ENCODE measurements at regions not wholly inside any gene's neighbourhood (a gene's known extent, or its start where the extent isn't known, plus 50 kb on each side); places are given as distances from the start of the nearest gene placed in this dataset.
A peak's percentile ranks its signal among the peaks of the same experiment; 100 is the strongest.

DNA sequence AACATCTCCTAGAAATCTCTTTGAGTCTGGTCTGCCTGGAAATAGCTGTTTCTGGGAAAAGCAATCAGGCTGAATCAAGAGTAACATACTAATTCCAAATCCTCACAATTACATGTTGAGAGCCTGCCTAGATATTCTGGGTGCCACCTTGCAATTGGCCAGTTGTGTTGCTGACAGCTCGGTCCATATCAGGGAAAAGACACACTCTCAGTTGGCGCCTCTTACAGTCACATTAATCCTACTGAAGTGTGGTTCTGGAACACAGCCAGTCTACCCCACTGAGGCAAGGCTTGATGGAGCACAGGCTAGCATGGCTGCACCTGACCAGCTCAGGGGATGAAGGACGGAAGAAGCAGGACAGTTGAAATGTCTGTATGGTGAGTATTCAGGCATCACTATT, 121.4 kb upstream of the TAB2 start:
- intact Hi-C loops (cut with DNase I) = no loop called here
- DNase-seq = no peak
- H3K4me3 ChIP-seq = no peak overlapping the region
- no peaks in the 10 kb centered on the region for H3K4me1 ChIP-seq (replicated peaks in 1 of 2)
- no peak overlapping the region for H3K27ac ChIP-seq
- no peaks in the 10 kb centered on the region for H3K36me3 ChIP-seq (replicated peaks in 1 of 2)
- no peaks in the 10 kb centered on the region for H3K9me3 ChIP-seq (replicated peaks in 1 of 3)
- no peaks in the 10 kb centered on the region for H3K27me3 ChIP-seq
- WGBS, 4 donors = 44 to 91% (median 88%) methylated on average over 1 to 3 of the region's 3 CpGs
- no peak for TF ChIP-seq POLR2A (IDR thresholded peaks at IDR 0.05)
- TF ChIP-seq, protein P1, sequence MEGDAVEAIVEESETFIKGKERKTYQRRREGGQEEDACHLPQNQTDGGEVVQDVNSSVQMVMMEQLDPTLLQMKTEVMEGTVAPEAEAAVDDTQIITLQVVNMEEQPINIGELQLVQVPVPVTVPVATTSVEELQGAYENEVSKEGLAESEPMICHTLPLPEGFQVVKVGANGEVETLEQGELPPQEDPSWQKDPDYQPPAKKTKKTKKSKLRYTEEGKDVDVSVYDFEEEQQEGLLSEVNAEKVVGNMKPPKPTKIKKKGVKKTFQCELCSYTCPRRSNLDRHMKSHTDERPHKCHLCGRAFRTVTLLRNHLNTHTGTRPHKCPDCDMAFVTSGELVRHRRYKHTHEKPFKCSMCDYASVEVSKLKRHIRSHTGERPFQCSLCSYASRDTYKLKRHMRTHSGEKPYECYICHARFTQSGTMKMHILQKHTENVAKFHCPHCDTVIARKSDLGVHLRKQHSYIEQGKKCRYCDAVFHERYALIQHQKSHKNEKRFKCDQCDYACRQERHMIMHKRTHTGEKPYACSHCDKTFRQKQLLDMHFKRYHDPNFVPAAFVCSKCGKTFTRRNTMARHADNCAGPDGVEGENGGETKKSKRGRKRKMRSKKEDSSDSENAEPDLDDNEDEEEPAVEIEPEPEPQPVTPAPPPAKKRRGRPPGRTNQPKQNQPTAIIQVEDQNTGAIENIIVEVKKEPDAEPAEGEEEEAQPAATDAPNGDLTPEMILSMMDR (IDR thresholded peaks at IDR 0.05) = no peak

DNA sequence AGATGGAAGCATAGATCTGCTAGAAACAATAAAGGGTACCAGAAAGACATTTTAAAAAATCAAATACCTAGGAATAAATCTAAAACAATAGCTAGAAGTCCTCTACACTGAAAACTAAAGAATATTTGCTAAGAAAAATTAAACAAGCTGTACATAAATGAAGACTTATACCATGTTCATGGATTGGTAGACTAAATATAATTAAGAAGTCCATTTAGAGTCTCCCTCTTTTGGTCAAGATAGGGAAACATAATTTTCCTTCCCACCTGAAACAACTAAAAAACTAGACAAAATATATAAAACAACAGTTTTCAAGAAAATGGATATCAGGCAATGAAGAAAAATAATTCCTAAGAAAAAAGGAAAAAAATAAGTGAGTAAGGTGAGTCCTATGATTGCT, 120.0 kb upstream of the TAB2 start:
- TF ChIP-seq, protein P1 (IDR thresholded peaks at IDR 0.05) = no peak
- no peak for TF ChIP-seq POLR2A (IDR thresholded peaks at IDR 0.05)
- Histone ChIP-seq H3K9me3 (replicated peaks in 1 of 3) (no peaks in the 10 kb centered on the region), H3K36me3 (replicated peaks in 1 of 2) (no peaks in the 10 kb centered on the region), H3K27me3 (no peaks in the 10 kb centered on the region), H3K27ac (no peak overlapping the region), H3K4me3 (no peak overlapping the region), H3K4me1 (replicated peaks in 1 of 2) (no peaks in the 10 kb centered on the region)
- intact Hi-C loops (cut with DNase I) = no loop called here
- DNase-seq = no peak

DNA sequence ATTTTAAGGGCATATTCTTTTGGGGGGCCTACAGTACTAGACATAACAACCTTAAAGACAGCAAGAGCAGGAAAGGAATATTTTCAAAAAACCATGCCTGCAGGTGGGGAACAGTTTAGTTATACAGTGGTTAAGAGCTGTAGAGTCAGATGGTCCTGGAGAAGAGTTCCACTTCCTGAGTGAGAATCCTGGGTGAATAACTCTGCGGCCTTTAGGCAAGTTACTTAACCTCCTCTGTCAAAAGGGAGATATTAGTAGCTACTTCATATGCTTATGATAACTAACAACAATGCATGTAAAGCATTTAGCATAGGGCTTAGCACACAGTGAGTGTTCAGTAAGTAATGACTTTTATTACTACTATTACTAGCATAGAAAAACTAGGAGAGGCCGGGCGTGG, 119.2 kb upstream of the TAB2 start:
- WGBS, 4 donors = 70 to 94% (median 87%) methylated on average over 3 of the region's 3 CpGs
- Histone ChIP-seq H3K36me3 (replicated peaks in 1 of 2) (no peaks in the 10 kb centered on the region), H3K27ac (no peak overlapping the region), H3K27me3 (no peaks in the 10 kb centered on the region), H3K4me1 (replicated peaks in 1 of 2) (no peaks in the 10 kb centered on the region), H3K4me3 (no peak overlapping the region), H3K9me3 (replicated peaks in 1 of 3) (no peaks in the 10 kb centered on the region)
- DNase-seq = no peak
- TF ChIP-seq POLR2A (IDR thresholded peaks at IDR 0.05) = no peak
- TF ChIP-seq, protein P1 (IDR thresholded peaks at IDR 0.05) = no peak
- intact Hi-C loops (cut with DNase I) = no loop called here

DNA sequence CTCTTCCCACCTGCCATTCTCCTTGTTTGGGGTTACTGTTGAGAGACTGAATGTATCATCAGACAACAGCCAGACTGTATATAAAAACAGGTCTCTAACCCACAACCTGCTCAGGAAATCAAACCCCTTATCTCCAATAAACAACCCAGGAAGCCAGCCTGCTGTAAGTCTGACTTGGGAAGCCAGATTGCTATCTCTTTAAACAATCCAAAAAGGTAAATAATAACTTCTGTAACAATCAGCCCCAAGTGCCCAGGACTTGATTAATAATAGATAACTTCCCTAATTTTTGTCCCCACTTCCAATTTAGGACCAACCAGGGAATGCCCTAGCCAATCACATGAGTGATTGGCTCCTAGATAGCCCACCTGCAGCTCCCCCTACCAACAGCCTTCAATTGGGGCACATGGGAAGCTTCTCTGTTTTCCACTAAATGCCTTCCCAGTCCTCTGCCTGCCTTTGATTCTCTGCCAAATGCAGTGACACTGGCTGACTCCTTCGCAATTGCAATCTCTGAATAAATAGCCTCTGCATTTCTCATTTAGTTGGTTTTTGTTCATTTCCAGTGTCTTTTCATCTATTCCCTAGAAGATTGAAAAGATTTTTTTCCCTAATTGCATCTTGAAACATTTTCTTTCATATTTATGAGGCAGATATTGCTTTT, 117.1 kb upstream of the TAB2 start:
- no peaks in the 10 kb centered on the region for H3K27me3 ChIP-seq
- 15 to 41% (median 33%) methylated on average over 1 of the region's 1 CpG for WGBS, 4 donors
- no peaks in the 10 kb centered on the region for H3K9me3 ChIP-seq (replicated peaks in 1 of 3)
- TF ChIP-seq POLR2A (IDR thresholded peaks at IDR 0.05) = no peak
- TF ChIP-seq, protein P1 (IDR thresholded peaks at IDR 0.05) = no peak
- no peak overlapping the region for H3K4me3 ChIP-seq
- H3K36me3 ChIP-seq (replicated peaks in 1 of 2) = no peaks in the 10 kb centered on the region
- H3K27ac ChIP-seq = no peak overlapping the region
- intact Hi-C loops (cut with DNase I) = no loop called here
- no peaks in the 10 kb centered on the region for H3K4me1 ChIP-seq (replicated peaks in 1 of 2)
- peak in 4 of 7 donors; percentile 19 to 31 (median 25) for DNase-seq

Data from adrenal gland (tissue), 9 donors.